Skin of body (tissue), 1 donor: ENCODE measurements at regions not wholly inside any gene's neighbourhood (a gene's known extent, or its start where the extent isn't known, plus 50 kb on each side); places are given as distances from the start of the nearest gene placed in this dataset.
A peak's percentile ranks its signal among the peaks of the same experiment; 100 is the strongest.

Source experiments
- DNase-seq: peaks from one replicate; lab custom pipeline; 2025; lab: John Stamatoyannopoulos, UW

- DNase-seq, result no peak
Measured at GRCh38 chr2:121961761-121962160, 206.3 kb downstream of the TSN start.

DNA sequence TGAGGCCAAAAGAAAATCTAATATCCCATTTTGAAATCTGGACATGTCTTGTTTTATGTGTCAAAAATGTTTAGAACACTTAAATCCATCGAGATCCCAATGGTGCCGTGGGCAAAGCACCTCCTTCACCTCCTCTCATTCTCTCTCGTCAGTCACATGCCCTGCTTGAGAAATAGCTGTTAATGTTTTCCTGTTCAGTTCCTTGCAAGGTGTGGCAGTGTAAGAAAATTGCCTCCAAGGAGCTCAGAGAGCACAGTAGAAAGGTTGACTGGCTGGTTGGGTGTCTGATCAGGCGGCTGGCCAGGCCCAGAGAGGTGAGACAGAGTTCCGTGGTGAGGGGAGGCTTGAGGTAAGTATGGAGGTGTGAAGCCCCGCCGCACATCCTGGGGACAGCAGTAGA lies 210.2 kb downstream of the TSN start:
- no peak for DNase-seq

- DNase-seq, result no peak
Measured at GRCh38 chr2:121966663-121967062, 211.2 kb downstream of the TSN start.

- DNase-seq, result no peak
Measured at GRCh38 chr2:121969166-121969565, 213.7 kb downstream of the TSN start.

- no peak for DNase-seq
Measured at GRCh38 chr2:121969766-121970639, 214.6 kb downstream of the TSN start.

- DNase-seq, result no peak
Measured at GRCh38 chr2:121972203-121972602, 216.8 kb downstream of the TSN start.

DNA sequence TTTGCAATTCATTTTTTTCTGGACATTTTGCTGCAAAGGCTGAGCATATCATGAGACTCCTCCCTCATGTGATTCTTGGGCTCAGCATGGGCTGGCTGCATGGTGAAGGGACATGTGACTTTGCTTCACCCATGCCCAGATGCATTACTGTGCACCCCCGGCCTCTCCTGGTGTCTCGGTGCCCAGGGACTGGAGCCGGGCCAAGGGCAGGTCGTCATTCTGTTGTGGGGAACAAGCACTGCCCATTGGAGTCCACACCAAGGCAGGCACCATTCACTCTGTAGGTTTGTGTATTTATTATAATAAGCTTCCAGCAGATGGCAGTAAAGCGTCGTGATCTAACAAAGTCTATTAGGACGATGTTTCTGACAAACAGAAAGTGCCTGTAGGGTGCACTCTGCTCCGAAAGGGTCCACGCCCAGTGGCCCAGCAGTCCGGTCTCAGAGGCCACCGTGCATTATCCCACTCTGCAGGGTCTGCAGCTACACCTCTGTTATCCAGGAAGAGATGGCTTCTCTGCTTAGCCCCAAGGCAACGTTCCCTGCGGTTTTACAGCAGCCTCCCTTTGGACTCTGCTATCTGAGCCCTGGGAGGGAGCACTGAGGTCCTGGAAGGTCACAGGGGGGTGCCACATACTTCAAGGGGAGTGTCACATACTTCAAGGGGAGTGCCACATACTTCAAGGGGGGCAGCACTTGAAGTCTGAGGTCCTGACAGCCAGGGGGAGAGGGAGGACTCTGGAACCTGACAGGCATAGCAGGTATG lies 219.6 kb downstream of the TSN start:
- peak; percentile 61 for DNase-seq

DNA sequence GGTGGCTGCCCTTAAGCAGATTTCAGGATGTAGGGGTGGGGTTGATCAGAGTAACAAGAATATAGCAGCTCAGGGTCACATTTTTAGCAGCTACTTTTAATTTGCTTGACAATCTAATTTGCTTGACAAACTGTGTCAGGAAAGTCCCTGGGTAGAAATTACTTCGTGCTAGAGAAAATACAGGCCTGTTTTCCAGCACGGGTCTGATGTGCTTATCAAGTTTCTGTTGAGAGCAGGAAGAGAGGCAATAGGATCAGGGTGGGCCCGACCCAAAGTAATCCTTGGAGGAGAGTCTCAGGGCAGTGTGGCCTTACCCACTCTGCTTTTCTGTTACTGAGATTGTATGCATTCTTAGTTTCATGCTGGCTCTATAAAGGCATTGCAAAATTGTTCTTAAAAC lies 221.5 kb downstream of the TSN start:
- no peak for DNase-seq

GRCh38 chr2:121977326-121977725 lies 221.9 kb downstream of the TSN start:
- no peak for DNase-seq

DNA sequence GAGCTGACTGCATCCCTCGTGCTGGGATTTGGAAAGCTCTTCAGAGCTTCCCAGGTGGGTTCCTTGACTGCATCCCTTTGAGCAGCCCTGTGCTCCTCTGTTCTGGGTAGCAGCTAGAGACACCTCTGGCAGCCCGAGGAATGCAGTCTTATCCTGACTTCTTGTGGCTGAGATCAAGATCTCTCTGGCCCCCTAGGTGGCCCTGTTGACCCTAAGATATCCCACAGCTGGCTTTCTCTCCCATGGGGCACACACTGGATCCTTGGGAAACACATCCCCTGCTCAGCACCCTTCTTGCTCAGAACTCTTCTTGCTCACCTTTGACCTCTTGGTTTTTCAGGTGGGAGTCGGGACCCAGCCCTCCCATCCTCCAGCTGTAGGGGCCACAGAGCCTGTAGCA lies 237.2 kb downstream of the TSN start:
- DNase-seq, result no peak

DNA sequence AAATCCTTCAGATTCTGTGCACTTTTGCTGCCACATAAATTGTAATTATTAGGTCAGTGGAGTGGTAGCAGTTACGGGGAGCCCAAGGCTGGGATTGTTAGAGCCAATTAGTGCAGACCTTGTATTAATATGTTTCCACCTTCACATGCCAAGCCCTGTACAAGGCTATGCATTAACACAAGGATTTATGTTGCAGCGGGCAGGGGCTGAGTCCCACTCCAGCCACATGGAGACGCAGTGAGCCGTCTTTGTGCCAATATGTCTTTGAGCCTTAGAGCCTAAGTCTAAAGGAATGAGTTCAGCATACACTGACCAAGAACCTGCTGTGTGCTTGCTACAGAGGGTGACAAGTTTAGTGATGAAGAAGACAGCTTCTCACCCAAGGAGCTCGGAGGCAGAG lies 238.2 kb downstream of the TSN start:
- no peak for DNase-seq

GRCh38 chr2:121994238-121995206 lies 239.1 kb downstream of the TSN start:
- no peak for DNase-seq

GRCh38 chr2:121998751-121999150 lies 243.3 kb downstream of the TSN start:
- DNase-seq, result no peak

- peak; percentile 21 for DNase-seq
Measured at GRCh38 chr2:121999264-121999663, 243.8 kb downstream of the TSN start.

DNA sequence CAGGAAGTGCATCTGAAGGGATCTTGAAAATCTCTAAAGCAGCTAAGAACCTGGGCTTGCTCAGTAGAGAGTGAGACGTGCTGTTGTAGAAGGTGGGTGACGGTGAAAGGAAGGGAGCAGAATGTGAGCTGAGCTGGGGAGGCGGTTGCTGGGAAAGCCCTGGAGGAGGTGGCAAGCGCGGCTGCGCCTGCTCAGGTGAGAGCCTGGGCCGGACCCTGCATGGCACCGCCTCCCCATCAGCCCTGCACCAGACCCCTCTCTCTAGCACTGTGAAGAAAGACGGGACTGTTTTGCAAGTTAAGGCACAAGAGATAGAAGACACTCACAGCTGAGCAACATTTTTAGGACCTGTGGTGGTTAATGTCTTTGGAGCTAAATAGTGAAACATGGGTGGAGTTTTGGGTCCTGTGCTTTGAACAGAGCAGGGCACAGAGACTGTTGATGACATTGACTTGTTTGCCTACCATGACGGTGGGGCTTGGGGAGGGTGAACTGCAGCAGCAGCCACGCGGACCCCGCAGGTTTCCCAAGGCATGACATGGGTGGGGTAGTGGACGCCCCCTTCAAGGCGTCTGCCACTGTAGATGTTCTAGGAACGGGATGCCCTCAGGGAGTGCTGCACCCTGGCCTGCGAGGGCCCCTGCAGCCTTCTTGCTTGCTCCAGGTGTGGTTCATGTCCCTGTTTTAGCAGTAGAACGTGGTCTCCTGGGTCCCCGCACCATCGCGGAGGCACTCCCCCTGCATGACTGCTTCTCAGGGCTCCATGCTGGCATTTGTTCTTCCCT lies 245.3 kb downstream of the TSN start:
- DNase-seq, result no peak

- no peak for DNase-seq
Measured at GRCh38 chr2:122001441-122001874, 246.0 kb downstream of the TSN start.

DNA sequence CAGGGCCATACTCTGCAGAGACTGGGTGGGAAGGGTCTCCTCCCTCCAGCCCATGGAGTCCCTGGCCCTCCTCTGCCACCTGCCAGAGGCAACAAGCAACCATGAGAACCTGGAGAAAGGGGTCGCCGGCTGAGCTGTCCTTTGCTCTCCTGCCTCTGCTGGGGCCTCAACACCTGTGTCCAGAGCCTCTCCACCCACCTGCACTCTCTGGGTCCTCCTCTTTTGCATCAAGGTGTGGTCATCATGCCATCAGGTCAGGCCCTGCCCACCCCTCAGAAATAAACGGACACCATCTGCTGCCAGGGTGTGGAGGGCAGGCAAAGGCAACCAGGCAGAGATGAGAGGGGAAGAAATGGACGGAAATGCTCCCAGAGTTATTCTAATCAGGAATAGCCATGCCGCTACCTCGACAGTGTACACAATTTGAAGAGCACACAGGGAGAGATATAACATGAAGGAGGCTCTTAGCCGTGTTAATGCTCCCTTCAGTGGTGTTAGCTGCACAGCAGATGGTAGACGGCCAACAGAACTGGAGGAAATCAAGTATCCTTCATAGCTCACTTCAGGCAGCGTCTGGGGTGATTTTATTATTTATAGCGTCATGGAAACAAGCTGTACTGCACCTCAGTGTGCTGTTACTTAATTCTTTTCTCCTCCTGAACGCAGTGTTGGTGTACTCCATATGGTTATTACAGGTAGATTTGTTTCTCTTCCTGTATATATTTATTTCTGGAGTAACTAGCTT lies 247.9 kb downstream of the TSN start:
- DNase-seq, result no peak

DNA sequence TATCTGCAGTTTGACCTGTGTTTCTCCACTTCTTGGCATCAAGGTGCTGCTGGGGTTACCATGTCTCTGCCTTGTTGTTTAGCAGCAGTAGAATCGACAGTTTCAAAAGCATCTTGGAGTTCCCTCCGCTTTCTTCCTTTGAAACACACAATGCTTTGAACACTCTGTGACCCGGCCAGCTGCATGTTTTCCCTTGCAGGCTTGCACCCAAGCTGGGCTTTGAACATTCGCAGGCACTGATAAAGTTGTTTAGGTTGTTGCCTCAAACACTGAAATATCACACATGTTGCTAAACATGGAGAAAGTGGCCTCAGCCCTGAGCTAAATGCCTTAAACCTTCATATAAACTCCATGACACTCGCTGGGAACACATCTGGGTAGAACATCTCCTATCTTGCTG lies 251.7 kb downstream of the TSN start:
- no peak for DNase-seq

DNA sequence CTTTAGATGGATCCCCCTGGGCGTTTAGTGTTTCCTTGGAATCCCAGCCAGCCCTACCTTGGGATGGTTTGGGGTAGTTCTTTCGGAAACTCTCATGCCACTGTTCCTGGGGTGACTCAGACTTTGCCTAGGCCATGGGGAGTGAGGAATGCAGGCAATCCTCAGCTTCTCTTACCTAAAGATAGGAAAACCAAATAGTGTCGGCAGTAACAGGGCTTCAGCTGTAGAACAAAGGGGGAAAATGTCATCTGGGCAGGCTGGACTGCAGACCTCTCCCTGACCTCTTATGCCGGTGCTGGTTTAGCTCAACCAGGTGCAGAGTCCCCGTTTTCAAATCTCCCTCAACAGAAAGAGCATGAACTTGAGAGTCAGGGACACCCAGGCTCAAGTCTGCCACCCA lies 252.1 kb downstream of the TSN start:
- no peak for DNase-seq

DNA sequence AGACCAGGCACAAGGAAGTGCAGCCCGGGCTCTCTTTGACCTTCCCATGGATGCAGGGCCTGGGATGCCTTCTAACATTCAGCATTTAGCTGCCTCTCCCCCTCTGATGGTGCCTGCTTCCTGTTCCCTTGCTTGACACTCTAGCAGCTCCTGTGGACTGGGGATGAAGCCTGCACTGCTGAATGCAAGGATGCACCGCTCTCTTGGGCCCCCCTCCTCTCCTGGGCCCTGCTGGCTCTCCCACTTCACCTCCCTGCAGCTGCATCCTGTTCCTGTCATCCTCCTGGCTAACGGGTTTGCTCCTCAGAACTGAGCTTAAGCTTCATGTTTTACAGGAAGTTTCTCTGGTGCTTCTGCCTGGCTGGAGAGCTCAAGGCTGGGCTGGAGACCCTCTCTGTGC lies 254.1 kb downstream of the TSN start:
- no peak for DNase-seq
